GM23338 (cell line): ENCODE measurements at regions not wholly inside any gene's neighbourhood (a gene's known extent, or its start where the extent isn't known, plus 50 kb on each side); places are given as distances from the start of the nearest gene placed in this dataset.

Experiments used
- ATAC-seq: fragments of 200-7000 bp; cut with Tn5 transposase; 3 replicates; pipeline ENCODE4 v1.9.1; 2020
- DNase-seq: peaks from one replicate; pipeline ENCODE4 v3.0.0-alpha.2; 2015; ENCODE audit warnings: low spot score
- H2AFZ ChIP-seq: fragments of 200-600 bp; sonication (generic); 2 replicates; pipeline ENCODE4 v1.8.0; 2016; ENCODE audit warnings: antibody characterized with exemption, mild to moderate bottlenecking, moderate library complexity
- H3F3A ChIP-seq: fragments of 200-600 bp; sonication (generic); replicated peaks from 2 replicates; pipeline ENCODE4 v1.8.0; 2017; ENCODE audit warnings: antibody characterized with exemption, mixed run types, low read depth
- H3K27ac ChIP-seq: fragments of 200-600 bp; sonication (generic); 2 replicates; pipeline ENCODE4 v1.6.1; 2016; ENCODE audit warnings: low read depth
- H3K27me3 ChIP-seq: fragments of 200-600 bp; sonication (generic); 2 replicates; pipeline ENCODE4 v1.8.0; 2016; ENCODE audit warnings: mild to moderate bottlenecking, mixed run types, moderate library complexity; ENCODE audit not compliant: insufficient read depth
- H3K36me3 ChIP-seq: fragments of 200-600 bp; sonication (generic); 2 replicates; pipeline ENCODE4 v1.8.0; 2016; ENCODE audit warnings: mild to moderate bottlenecking; ENCODE audit not compliant: insufficient read depth
- H3K4me1 ChIP-seq: fragments of 200-600 bp; sonication (generic); 2 replicates; pipeline ENCODE4 v1.8.0; 2016; ENCODE audit warnings: mild to moderate bottlenecking, moderate library complexity; ENCODE audit not compliant: insufficient read depth
- H3K4me2 ChIP-seq: fragments of 200-600 bp; sonication (generic); 2 replicates; pipeline ENCODE4 v1.7.1; 2017; ENCODE audit warnings: mixed run types
- H3K4me3 ChIP-seq: fragments of 200-600 bp; sonication (generic); 2 replicates; pipeline ENCODE4 v1.6.1; 2016; ENCODE audit warnings: mixed run types
- H3K79me2 ChIP-seq: fragments of 200-600 bp; sonication (generic); replicated peaks from 2 replicates; pipeline ENCODE4 v1.8.0; 2017; ENCODE audit warnings: mild to moderate bottlenecking; ENCODE audit not compliant: insufficient read depth
- H3K9me2 ChIP-seq: fragments of 200-600 bp; sonication (generic); 2 replicates; pipeline ENCODE4 v1.8.0; 2017; ENCODE audit not compliant: insufficient read depth
- H4K20me1 ChIP-seq: fragments of 200-600 bp; sonication (generic); replicated peaks from 2 replicates; pipeline ENCODE4 v1.8.0; 2017; ENCODE audit warnings: mild to moderate bottlenecking; ENCODE audit not compliant: insufficient read depth
- H3K27ac Mint-ChIP-seq: 2 replicates; pipeline ENCODE4 v1.8.0; 2020; ENCODE audit warnings: inconsistent platforms, mild to moderate bottlenecking, moderate library complexity, mixed read lengths
- H3K27me3 Mint-ChIP-seq: 3 replicates; pipeline ENCODE4 v1.8.0; 2022; ENCODE audit warnings: low read depth, mild to moderate bottlenecking, moderate library complexity, mixed read lengths, inconsistent platforms; ENCODE audit not compliant: insufficient read depth, poor library complexity
- H3K36me3 Mint-ChIP-seq: 3 replicates; pipeline ENCODE4 v1.8.0; 2021; ENCODE audit warnings: low read depth, mild to moderate bottlenecking, inconsistent platforms, moderate library complexity, mixed read lengths
- H3K4me1 Mint-ChIP-seq: 3 replicates; pipeline ENCODE4 v1.8.0; 2020; ENCODE audit warnings: mild to moderate bottlenecking, inconsistent platforms, mixed read lengths
- H3K4me3 Mint-ChIP-seq: 3 replicates; pipeline ENCODE4 v1.8.0; 2021; ENCODE audit warnings: moderate library complexity, mild to moderate bottlenecking, inconsistent platforms, mixed read lengths
- H3K9me3 Mint-ChIP-seq: 3 replicates; pipeline ENCODE4 v1.8.0; 2020; ENCODE audit warnings: moderate library complexity, mild to moderate bottlenecking, inconsistent platforms, mixed read lengths
- EZH2 ChIP-seq: fragments of 200-600 bp; sonication (generic); IDR thresholded peaks from one replicate; pipeline ENCODE4 v1.8.0; 2017; ENCODE audit warnings: antibody characterized with exemption, mild to moderate bottlenecking, low read depth; ENCODE audit not compliant: unreplicated experiment
- EZH2phosphoT487 ChIP-seq: fragments of 200-600 bp; sonication (generic); IDR thresholded peaks from one replicate; pipeline ENCODE4 v1.8.1; 2018; ENCODE audit warnings: antibody characterized with exemption; ENCODE audit not compliant: unreplicated experiment
- STAT1 ChIP-seq: IDR thresholded peaks from one replicate; pipeline ENCODE4 v1.6.1; 2016; ENCODE audit warnings: antibody characterized with exemption; ENCODE audit not compliant: unreplicated experiment
- TF ChIP-seq, protein P1 (sequence below): fragments of 250-450 bp; sonication (Bioruptor Pico); IDR thresholded peaks from 2 replicates; pipeline ENCODE4 v1.5.0; 2020; ENCODE audit warnings: mild to moderate bottlenecking, moderate library complexity

DNA sequence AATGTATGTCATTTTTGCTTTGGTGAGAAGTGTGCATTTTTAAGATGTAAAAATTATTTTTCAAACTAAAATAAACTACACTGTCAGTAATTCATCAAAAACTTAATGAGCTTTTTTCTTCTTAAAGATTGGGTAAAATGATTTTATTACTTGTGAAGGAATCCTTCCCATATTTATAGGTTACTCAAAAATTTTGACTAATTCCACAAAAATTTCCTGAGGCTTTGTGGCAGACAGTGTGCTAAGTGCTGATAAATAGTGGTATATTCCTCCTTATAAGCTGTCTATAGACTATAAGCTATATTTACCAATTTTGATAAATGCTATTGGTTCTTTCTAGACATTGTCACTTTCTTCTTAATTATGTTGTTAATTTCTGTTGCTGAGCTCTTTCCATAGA lies 284.5 kb upstream of the SEMA6D start:
- Mint-ChIP-seq H3K27ac (no peak overlapping the region), H3K9me3 (no peaks in the 10 kb centered on the region; the same call in 2 of the 3 replicates), H3K36me3 (no peaks in the 10 kb centered on the region), H3K4me1 (no peaks in the 10 kb centered on the region), H3K27me3 (peaks cover 3% of the 10 kb centered on the region), H3K4me3 (no peak overlapping the region)
- H3F3A ChIP-seq, result no peaks in the 10 kb centered on the region
- no peaks in the 10 kb centered on the region for H4K20me1 ChIP-seq
- H3K36me3 ChIP-seq, result no peaks in the 10 kb centered on the region
- H3K27ac ChIP-seq, result no peak overlapping the region
- no peak for TF ChIP-seq STAT1
- TF ChIP-seq, protein P1, sequence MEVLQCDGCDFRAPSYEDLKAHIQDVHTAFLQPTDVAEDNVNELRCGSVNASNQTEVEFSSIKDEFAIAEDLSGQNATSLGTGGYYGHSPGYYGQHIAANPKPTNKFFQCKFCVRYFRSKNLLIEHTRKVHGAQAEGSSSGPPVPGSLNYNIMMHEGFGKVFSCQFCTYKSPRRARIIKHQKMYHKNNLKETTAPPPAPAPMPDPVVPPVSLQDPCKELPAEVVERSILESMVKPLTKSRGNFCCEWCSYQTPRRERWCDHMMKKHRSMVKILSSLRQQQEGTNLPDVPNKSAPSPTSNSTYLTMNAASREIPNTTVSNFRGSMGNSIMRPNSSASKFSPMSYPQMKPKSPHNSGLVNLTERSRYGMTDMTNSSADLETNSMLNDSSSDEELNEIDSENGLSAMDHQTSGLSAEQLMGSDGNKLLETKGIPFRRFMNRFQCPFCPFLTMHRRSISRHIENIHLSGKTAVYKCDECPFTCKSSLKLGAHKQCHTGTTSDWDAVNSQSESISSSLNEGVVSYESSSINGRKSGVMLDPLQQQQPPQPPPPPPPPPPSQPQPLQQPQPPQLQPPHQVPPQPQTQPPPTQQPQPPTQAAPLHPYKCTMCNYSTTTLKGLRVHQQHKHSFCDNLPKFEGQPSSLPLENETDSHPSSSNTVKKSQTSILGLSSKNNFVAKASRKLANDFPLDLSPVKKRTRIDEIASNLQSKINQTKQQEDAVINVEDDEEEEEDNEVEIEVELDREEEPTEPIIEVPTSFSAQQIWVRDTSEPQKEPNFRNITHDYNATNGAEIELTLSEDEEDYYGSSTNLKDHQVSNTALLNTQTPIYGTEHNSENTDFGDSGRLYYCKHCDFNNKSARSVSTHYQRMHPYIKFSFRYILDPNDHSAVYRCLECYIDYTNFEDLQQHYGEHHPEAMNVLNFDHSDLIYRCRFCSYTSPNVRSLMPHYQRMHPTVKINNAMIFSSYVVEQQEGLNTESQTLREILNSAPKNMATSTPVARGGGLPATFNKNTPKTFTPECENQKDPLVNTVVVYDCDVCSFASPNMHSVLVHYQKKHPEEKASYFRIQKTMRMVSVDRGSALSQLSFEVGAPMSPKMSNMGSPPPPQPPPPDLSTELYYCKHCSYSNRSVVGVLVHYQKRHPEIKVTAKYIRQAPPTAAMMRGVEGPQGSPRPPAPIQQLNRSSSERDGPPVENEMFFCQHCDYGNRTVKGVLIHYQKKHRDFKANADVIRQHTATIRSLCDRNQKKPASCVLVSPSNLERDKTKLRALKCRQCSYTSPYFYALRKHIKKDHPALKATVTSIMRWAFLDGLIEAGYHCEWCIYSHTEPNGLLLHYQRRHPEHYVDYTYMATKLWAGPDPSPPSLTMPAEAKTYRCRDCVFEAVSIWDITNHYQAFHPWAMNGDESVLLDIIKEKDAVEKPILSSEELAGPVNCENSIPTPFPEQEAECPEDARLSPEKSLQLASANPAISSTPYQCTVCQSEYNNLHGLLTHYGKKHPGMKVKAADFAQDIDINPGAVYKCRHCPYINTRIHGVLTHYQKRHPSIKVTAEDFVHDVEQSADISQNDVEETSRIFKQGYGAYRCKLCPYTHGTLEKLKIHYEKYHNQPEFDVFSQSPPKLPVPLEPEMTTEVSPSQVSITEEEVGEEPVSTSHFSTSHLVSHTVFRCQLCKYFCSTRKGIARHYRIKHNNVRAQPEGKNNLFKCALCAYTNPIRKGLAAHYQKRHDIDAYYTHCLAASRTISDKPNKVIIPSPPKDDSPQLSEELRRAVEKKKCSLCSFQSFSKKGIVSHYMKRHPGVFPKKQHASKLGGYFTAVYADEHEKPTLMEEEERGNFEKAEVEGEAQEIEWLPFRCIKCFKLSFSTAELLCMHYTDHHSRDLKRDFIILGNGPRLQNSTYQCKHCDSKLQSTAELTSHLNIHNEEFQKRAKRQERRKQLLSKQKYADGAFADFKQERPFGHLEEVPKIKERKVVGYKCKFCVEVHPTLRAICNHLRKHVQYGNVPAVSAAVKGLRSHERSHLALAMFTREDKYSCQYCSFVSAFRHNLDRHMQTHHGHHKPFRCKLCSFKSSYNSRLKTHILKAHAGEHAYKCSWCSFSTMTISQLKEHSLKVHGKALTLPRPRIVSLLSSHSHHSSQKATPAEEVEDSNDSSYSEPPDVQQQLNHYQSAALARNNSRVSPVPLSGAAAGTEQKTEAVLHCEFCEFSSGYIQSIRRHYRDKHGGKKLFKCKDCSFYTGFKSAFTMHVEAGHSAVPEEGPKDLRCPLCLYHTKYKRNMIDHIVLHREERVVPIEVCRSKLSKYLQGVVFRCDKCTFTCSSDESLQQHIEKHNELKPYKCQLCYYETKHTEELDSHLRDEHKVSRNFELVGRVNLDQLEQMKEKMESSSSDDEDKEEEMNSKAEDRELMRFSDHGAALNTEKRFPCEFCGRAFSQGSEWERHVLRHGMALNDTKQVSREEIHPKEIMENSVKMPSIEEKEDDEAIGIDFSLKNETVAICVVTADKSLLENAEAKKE (CRISPR knock-in tag), result no peak
- H3K4me3 ChIP-seq, result no peak overlapping the region
- H2AFZ ChIP-seq, result no peak overlapping the region
- H3K79me2 ChIP-seq, result no peaks in the 10 kb centered on the region
- H3K4me1 ChIP-seq, result no peaks in the 10 kb centered on the region
- no peaks in the 10 kb centered on the region for H3K27me3 ChIP-seq
- H3K9me2 ChIP-seq, result peaks cover 11% of the 10 kb centered on the region; the same call in 1 of the 2 replicates
- no peak overlapping the region for H3K4me2 ChIP-seq
- DNase-seq (no peak), ATAC-seq (no peak)

DNA sequence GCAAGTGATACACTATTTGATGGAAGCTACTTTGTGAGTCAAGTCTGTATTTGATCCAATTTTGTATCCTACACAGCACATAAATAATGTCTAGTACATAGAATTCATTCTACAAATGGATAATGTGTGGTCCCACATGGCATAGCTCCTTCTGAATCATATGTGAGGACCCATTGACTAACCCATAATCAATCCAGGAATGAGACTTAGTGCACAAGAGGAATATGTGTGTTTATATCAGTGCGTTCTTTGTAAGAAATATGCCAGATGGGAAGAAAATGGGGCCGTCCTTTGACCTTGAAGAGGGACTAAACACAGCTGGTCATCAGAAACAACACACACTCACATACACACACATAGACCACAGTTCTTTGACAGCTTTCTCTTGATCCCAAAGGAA lies 282.7 kb upstream of the SEMA6D start:
- no peak overlapping the region for H3K27ac Mint-ChIP-seq
- Histone ChIP-seq H3K4me2 (no peak overlapping the region), H3K36me3 (no peaks in the 10 kb centered on the region), H3K4me3 (no peak overlapping the region), H3K27ac (no peak overlapping the region), H3F3A (no peaks in the 10 kb centered on the region), H3K79me2 (no peaks in the 10 kb centered on the region), H3K9me2 (peaks cover 21% of the 10 kb centered on the region; the same call in 1 of the 2 replicates), H3K27me3 (no peaks in the 10 kb centered on the region), H4K20me1 (no peaks in the 10 kb centered on the region), H2AFZ (no peak overlapping the region), H3K4me1 (no peaks in the 10 kb centered on the region)
- no peak for TF ChIP-seq EZH2
- TF ChIP-seq EZH2phosphoT487, result no peak
- H3K36me3 Mint-ChIP-seq, result no peaks in the 10 kb centered on the region
- no peak overlapping the region for H3K4me3 Mint-ChIP-seq
- DNase-seq (no peak), ATAC-seq (no peak)
- H3K4me1 Mint-ChIP-seq, result no peaks in the 10 kb centered on the region
- peaks cover 3% of the 10 kb centered on the region for H3K27me3 Mint-ChIP-seq
- no peaks in the 10 kb centered on the region for H3K9me3 Mint-ChIP-seq
